HepG2 (cell line): ENCODE measurements at regions not wholly inside any gene's neighbourhood (a gene's known extent, or its start where the extent isn't known, plus 50 kb on each side); places are given as distances from the start of the nearest gene placed in this dataset.

Source experiments
- ATAC-seq: fragments of 200-7000 bp; cut with Tn5 transposase; 3 replicates; pipeline ENCODE4 v1.9.1; 2020; ENCODE audit warnings: mild to moderate bottlenecking, moderate library complexity
- BruUV-seq: library from RNA; stranded (reverse); fragments of 400-500 nt; replicated peaks from 2 replicates; lab custom pipeline; 2021; lab: Mats Ljungman, UMichigan
- CTCF ChIA-PET: fragments of 300-600 bp; formaldehyde crosslinking; extraction: SDS; loops from one replicate; lab custom pipeline; 2021; ENCODE audit warnings: low total read pairs, inconsistent platforms, low intra/inter-chr PET ratio; lab: Yijun Ruan, JAX
- POLR2A ChIA-PET: fragments of 350-600 bp; sonication (Branson Sonifier 250); formaldehyde crosslinking; loops from one replicate; lab custom pipeline; 2020; ENCODE audit warnings: antibody characterized with exemption, inconsistent platforms; lab: Yijun Ruan, JAX
- DNase-seq: peaks from one replicate; pipeline ENCODE4 v3.0.0-alpha.2; 2015; ENCODE audit warnings: low spot score
- FAIRE-seq: peaks from 3 replicates; lab custom pipeline; 2011; peaks lifted over from hg19 to GRCh38; lab: Jason Lieb, UNC
- H2AFZ ChIP-seq: one replicate; pipeline ENCODE4 v1.6.1; 2011; ENCODE audit warnings: low read length, inconsistent platforms
- H3K27ac ChIP-seq: fragments of 300-600 bp; 3 replicates; pipeline ENCODE4 v1.8.0; 2011; ENCODE audit warnings: mixed run types, mild to moderate bottlenecking, mixed read lengths, low read length, inconsistent platforms; ENCODE audit not compliant: insufficient read depth; ENCODE audit errors: extremely low read length
- H3K27me3 ChIP-seq, 2 experiments: fragments of 200-600 bp in 1 of 2; 2 replicates in 1 of 2; 3 replicates in 1 of 2; pipeline versions ENCODE4 v1.6.0 to v1.8.0; 2011; ENCODE audit warnings: low read length in 2 of 2, mild to moderate bottlenecking in 2 of 2, moderate library complexity in 2 of 2, inconsistent platforms in 1 of 2; ENCODE audit not compliant: insufficient read depth in 2 of 2, control insufficient read depth in 1 of 2
- H3K36me3 ChIP-seq, 2 experiments: fragments of 200-600 bp in 1 of 2; replicated peaks in 1 of 2; 2 replicates in 1 of 2; 3 replicates in 1 of 2; pipeline versions ENCODE4 v1.5.1 to v1.8.0; 2011; ENCODE audit warnings: low read length in 2 of 2, inconsistent platforms in 1 of 2; ENCODE audit not compliant: insufficient read depth in 2 of 2, control insufficient read depth in 1 of 2
- H3K4me1 ChIP-seq: 2 replicates; pipeline ENCODE4 v1.5.1; 2012; ENCODE audit warnings: low read length, inconsistent platforms; ENCODE audit not compliant: insufficient read depth
- H3K4me2 ChIP-seq: 2 replicates; pipeline ENCODE4 v1.6.0; 2011; ENCODE audit warnings: low read depth, low read length, inconsistent platforms
- H3K4me3 ChIP-seq, 3 experiments: fragments of 200-600 bp in 1 of 3; sonication (generic), shearing (Covaris generic) in 1 of 3; replicated peaks in 1 of 3; 2 replicates each; pipeline ENCODE4 v1.5.1; 2011 to 2016; ENCODE audit warnings: low read length in 3 of 3, inconsistent platforms in 2 of 3, low read depth in 2 of 3, mild to moderate bottlenecking in 2 of 3, control low read depth in 1 of 3, mixed read lengths in 1 of 3; ENCODE audit not compliant: insufficient read depth in 1 of 3
- H3K79me2 ChIP-seq: one replicate; pipeline ENCODE4 v1.6.1; 2011; ENCODE audit warnings: low read length, inconsistent platforms; ENCODE audit not compliant: insufficient read depth
- H3K9ac ChIP-seq: 2 replicates; pipeline ENCODE4 v1.6.0; 2011; ENCODE audit warnings: mild to moderate bottlenecking, low read depth, low read length, inconsistent platforms; ENCODE audit not compliant: insufficient read depth
- H3K9me3 ChIP-seq: 2 replicates; pipeline ENCODE4 v1.5.1; 2012; ENCODE audit warnings: mild to moderate bottlenecking, low read length
- H4K20me1 ChIP-seq: 2 replicates; pipeline ENCODE4 v1.6.0; 2011; ENCODE audit warnings: inconsistent platforms, mild to moderate bottlenecking, low read length, moderate library complexity; ENCODE audit not compliant: insufficient read depth
- CENPX ChIP-seq: sonication (generic); formaldehyde crosslinking; IDR thresholded peaks from 2 replicates; pipeline ENCODE4 v1.9.0; 2021; ENCODE audit warnings: mild to moderate bottlenecking, missing genetic modification reagents, moderate library complexity
- EP300 ChIP-seq, 3 experiments: sonication (generic) in 1 of 3; formaldehyde crosslinking in 1 of 3; IDR thresholded peaks; 2 replicates each; pipeline versions ENCODE4 v1.5.1 to v1.6.1; 2011 to 2020; ENCODE audit warnings: low read depth in 2 of 3, low read length in 2 of 3, borderline replicate concordance in 1 of 3, improper control_type of control experiment in 1 of 3, mild to moderate bottlenecking in 1 of 3, missing genetic modification reagents in 1 of 3, moderate library complexity in 1 of 3
- HDAC1 ChIP-seq: sonication (generic); formaldehyde crosslinking; IDR thresholded peaks from 2 replicates; pipeline ENCODE4 v1.5.1; 2020; ENCODE audit warnings: mild to moderate bottlenecking, missing genetic modification reagents
- NBN ChIP-seq: fragments of 450-650 bp; conservative IDR thresholded peaks from 2 replicates; pipeline ENCODE4 v1.6.1; 2017
- NFIB ChIP-seq: sonication (generic); formaldehyde crosslinking; IDR thresholded peaks from 2 replicates; pipeline ENCODE4 v1.9.0; 2021; ENCODE audit warnings: missing genetic modification reagents, mild to moderate bottlenecking, borderline replicate concordance
- PHF20 ChIP-seq: sonication (generic); formaldehyde crosslinking; IDR thresholded peaks from 2 replicates; pipeline ENCODE4 v1.5.0; 2020; ENCODE audit warnings: mild to moderate bottlenecking, missing genetic modification reagents
- RAD21 ChIP-seq: fragments of 450-650 bp; formaldehyde crosslinking; IDR thresholded peaks from 2 replicates; pipeline ENCODE4 v1.5.0; 2020; ENCODE audit warnings: mild to moderate bottlenecking
- SALL2 ChIP-seq: sonication (generic); formaldehyde crosslinking; IDR thresholded peaks from 2 replicates; pipeline ENCODE4 v1.8.1; 2023; ENCODE audit warnings: mild to moderate bottlenecking, missing genetic modification reagents, inconsistent platforms
- SIX1 ChIP-seq: sonication (generic); formaldehyde crosslinking; IDR thresholded peaks from 2 replicates; pipeline ENCODE4 v1.4.0; 2020; ENCODE audit warnings: missing genetic modification reagents, borderline replicate concordance
- SNRNP70 ChIP-seq: fragments of 200-400 bp; formaldehyde crosslinking; IDR thresholded peaks from 2 replicates; pipeline ENCODE4 v1.6.1; 2017; ENCODE audit warnings: mild to moderate bottlenecking, low read depth, low read length, moderate library complexity
- TOPORS ChIP-seq: sonication (generic); formaldehyde crosslinking; IDR thresholded peaks from 2 replicates; pipeline ENCODE4 v1.8.0; 2023; ENCODE audit warnings: mild to moderate bottlenecking, missing genetic modification reagents
- ZKSCAN8 ChIP-seq: IDR thresholded peaks from 2 replicates; pipeline ENCODE4 v1.6.1; 2016; ENCODE audit warnings: borderline replicate concordance, missing genetic modification reagents, missing compliant biosample characterization
- ZNF263 ChIP-seq: sonication (generic); formaldehyde crosslinking; IDR thresholded peaks from 2 replicates; pipeline ENCODE4 v1.4.0; 2020; ENCODE audit warnings: missing genetic modification reagents
- ZNF547 ChIP-seq: sonication (generic); formaldehyde crosslinking; IDR thresholded peaks from 2 replicates; pipeline ENCODE4 v1.5.1; 2020; ENCODE audit warnings: mild to moderate bottlenecking, missing genetic modification reagents
- ZNF605 ChIP-seq: sonication (generic); formaldehyde crosslinking; IDR thresholded peaks from 2 replicates; pipeline ENCODE4 v1.8.0; 2022; ENCODE audit warnings: mild to moderate bottlenecking, missing genetic modification reagents
- ZNF790 ChIP-seq: sonication (generic); formaldehyde crosslinking; IDR thresholded peaks from 2 replicates; pipeline ENCODE4 v1.8.0; 2022; ENCODE audit warnings: missing genetic modification reagents, mild to moderate bottlenecking, borderline replicate concordance
- WGBS: methylation state at CpG from one replicate; pipeline ENCODE4 v1.1.6; 2017; ENCODE audit warnings: low lambda C conversion rate; 5-methylcytosine and 5-hydroxymethylcytosine counted together
- in situ Hi-C: cut with HindIII; loops from 2 replicates; pipeline ENCODE4 v1.10.0; 2017; ENCODE audit warnings: low pct_unique_long_range_greater_than_20kb; ENCODE audit not compliant: extremely low pct_ligation_motif_present
- intact Hi-C: fragments of 100-400 bp; cut with micrococcal nuclease; formaldehyde crosslinking; loops from one replicate; pipeline ENCODE4 v1.10.0; 2022; ENCODE audit not compliant: unreplicated experiment

DNA sequence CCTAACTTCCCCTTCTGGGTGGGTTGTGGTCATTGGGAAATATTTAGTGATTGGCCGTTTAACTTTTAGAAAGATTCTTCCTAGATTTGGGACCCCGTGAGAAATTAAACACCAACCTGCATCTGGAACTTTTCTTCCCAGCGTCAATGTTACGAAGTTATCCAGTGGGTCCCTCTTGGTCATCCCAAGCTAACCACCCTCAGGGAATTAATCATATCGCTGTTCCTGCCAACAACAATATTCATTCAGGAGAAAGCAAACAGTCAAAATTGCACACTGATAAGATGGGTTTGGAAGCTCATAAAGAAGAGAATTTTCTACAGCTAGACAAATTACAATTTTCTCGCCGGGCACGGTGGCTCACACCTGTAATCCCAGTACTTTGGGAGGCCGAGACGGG is 121.2 kb upstream of the STX18 start:
- in situ Hi-C loops, result no loop called here
- BruUV-seq, result no TSS peak
- H3K36me3 ChIP-seq, result no peaks in the 10 kb centered on the region; a peak in 1 of 5 replicates
- no peak overlapping the region for H3K27ac ChIP-seq
- intact Hi-C loops, result no loop called here
- TF ChIP-seq CENPX (CRISPR knock-in tag) (no peak), NBN (no peak), NFIB (CRISPR knock-in tag) (no peak), HDAC1 (CRISPR knock-in tag) (no peak), ZKSCAN8 (no peak), TOPORS (CRISPR knock-in tag) (no peak), SNRNP70 (no peak), ZNF605 (CRISPR knock-in tag) (no peak), ZNF790 (CRISPR knock-in tag) (no peak), EP300 (IDR thresholded peaks at IDR 0.05; ENCODE audit: low read depth in 2 of 2, low read length in 2 of 2) (no peak), EP300 (CRISPR knock-in tag; IDR thresholded peaks at IDR 0.05; ENCODE audit: borderline replicate concordance) (no peak)
- TF ChIP-seq, all 625 proteins: peak for 0
- no peak for DNase-seq
- ATAC-seq, result no peak
- H3K4me1 ChIP-seq, result peaks cover 39% of the 10 kb centered on the region
- H2AFZ ChIP-seq, result no peak overlapping the region
- 99% methylated on average over 10 of the region's 10 CpGs for WGBS
- no peak overlapping the region for H3K9ac ChIP-seq
- no peak for FAIRE-seq
- H3K4me2 ChIP-seq, result no peak overlapping the region
- H3K27me3 ChIP-seq, result no peaks in the 10 kb centered on the region
- H3K9me3 ChIP-seq, result no peaks in the 10 kb centered on the region
- H3K79me2 ChIP-seq, result no peaks in the 10 kb centered on the region
- ChIA-PET POLR2A (no interaction called here), CTCF (no interaction called here)
- H4K20me1 ChIP-seq, result no peaks in the 10 kb centered on the region
- H3K4me3 ChIP-seq, result no peak overlapping the region

GRCh38 chr4:4662230-4662629 is 120.4 kb upstream of the STX18 start:
- ATAC-seq, result no peak
- Histone ChIP-seq H3K27ac (no peak overlapping the region), H2AFZ (no peak overlapping the region), H3K27me3 (no peaks in the 10 kb centered on the region), H3K79me2 (no peaks in the 10 kb centered on the region), H3K4me1 (peaks cover 34% of the 10 kb centered on the region)
- FAIRE-seq, result no peak
- CTCF ChIA-PET, result no interaction called here
- in situ Hi-C loops, result no loop called here
- TF ChIP-seq SALL2 (CRISPR knock-in tag) (no peak), ZNF263 (CRISPR knock-in tag) (no peak), PHF20 (CRISPR knock-in tag) (no peak), ZNF547 (CRISPR knock-in tag) (no peak), SIX1 (CRISPR knock-in tag) (no peak), RAD21 (no peak)
- TF ChIP-seq, all 625 proteins: peak for 0
- Histone ChIP-seq H3K9ac (no peak overlapping the region), H3K4me2 (no peak overlapping the region), H4K20me1 (no peaks in the 10 kb centered on the region), H3K36me3 (no peaks in the 10 kb centered on the region; a peak in 1 of 5 replicates), H3K4me3 (no peak overlapping the region), H3K9me3 (no peaks in the 10 kb centered on the region)
- POLR2A ChIA-PET, result no interaction called here
- no TSS peak for BruUV-seq
- intact Hi-C loops, result no loop called here
- WGBS, result 90% methylated on average over 2 of the region's 2 CpGs
- no peak for DNase-seq
